IgD-negative memory B cell (primary cell): ENCODE measurements at regions not wholly inside any gene's neighbourhood (a gene's known extent, or its start where the extent isn't known, plus 50 kb on each side); places are given as distances from the start of the nearest gene placed in this dataset.

Experiments
- H3K27ac Mint-ChIP-seq, 3 donors: one replicate each; pipeline ENCODE4 v1.8.0; 2020 to 2022; ENCODE audit warnings: mild to moderate bottlenecking in 3 of 3, mixed read lengths in 3 of 3, moderate library complexity in 1 of 3
- H3K27me3 Mint-ChIP-seq: one replicate; pipeline ENCODE4 v1.8.0; 2021; ENCODE audit warnings: mixed read lengths
- H3K36me3 Mint-ChIP-seq: one replicate; pipeline ENCODE4 v1.8.0; 2020; ENCODE audit warnings: mild to moderate bottlenecking, mixed read lengths
- H3K4me1 Mint-ChIP-seq, 3 donors: one replicate each; pipeline ENCODE4 v1.8.0; 2020 to 2022; ENCODE audit warnings: mixed read lengths in 3 of 3, mild to moderate bottlenecking in 1 of 3
- H3K4me3 Mint-ChIP-seq, 4 donors: one replicate each; pipeline ENCODE4 v1.8.0; 2020 to 2022; ENCODE audit warnings: mild to moderate bottlenecking in 4 of 4, mixed read lengths in 4 of 4, moderate library complexity in 3 of 4
- H3K9me3 Mint-ChIP-seq, 3 donors: one replicate each; pipeline ENCODE4 v1.8.0; 2020 to 2021; ENCODE audit warnings: mixed read lengths in 3 of 3, mild to moderate bottlenecking in 1 of 3

DNA sequence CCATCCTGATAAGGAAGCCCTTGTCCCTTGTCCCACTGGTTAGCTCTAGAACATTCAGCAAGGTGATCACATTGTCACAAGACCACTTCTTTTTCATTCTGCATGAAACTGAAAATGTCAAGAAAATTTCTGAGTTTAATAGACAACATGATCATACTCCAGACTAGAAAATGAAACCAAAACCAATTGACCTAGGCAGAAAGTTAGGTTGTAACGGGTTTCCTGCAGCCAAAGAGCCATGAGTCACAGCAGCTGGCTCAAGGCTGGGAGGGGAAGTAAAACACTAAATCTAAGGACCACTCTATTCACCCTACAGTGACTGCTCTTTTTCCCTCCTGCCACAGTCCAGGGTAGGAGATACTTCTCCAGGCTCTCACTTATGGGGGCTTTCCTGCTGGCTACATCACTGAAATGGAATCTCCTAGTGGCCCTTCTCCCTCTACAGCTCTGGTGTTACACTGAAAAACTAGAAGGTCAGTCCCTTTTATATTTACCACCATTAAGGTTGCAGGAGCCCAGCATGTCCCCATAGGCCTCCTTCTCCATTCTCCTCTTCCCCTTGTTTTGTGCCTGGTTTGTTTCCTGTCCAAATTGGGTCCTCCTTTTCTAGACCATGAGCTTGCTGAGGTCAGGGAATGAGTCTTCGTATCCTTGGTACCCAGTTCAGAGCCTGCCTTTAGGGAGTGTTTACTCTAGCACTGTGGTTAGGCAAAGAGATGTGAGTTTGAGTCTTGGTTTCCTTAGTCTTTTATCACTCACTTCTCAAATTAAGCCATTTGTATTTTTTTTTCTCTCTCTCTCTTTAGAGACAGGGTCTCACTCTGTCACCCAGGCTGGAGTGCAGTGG is 236.5 kb upstream of the JUN start:
- H3K27me3 Mint-ChIP-seq, result no peaks in the 10 kb centered on the region
- H3K27ac Mint-ChIP-seq, result peak overlapping the region; percentile 64 to 95 (median 94)
- H3K4me1 Mint-ChIP-seq, result peaks cover 17 to 39% (median 28%) of the 10 kb centered on the region in 3 donors
- peaks cover 2% of the 10 kb centered on the region for H3K36me3 Mint-ChIP-seq
- H3K9me3 Mint-ChIP-seq, result no peaks in the 10 kb centered on the region
- peak overlapping the region; percentile 26 to 87 (median 78) for H3K4me3 Mint-ChIP-seq

DNA sequence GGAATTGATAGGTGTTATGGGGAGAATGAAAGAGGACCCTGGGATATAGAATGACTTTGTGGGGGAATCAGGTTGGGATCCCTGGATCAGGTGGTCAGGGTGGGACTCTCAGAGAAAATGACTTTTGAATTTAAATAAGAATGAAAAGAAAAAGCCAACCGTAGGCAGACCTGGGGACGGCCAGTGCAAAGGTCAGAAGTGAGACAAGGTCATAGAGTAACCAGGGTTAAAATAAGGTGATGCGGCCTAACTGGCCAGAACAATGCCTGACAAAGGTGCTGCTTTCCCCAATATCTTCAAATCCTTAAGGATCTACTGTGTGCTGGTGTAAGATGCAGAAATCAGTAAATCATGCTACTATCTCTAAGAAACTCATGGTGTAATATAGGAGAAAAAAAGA is 238.4 kb upstream of the JUN start:
- no peak overlapping the region for H3K4me3 Mint-ChIP-seq
- H3K9me3 Mint-ChIP-seq, result no peaks in the 10 kb centered on the region
- peaks cover 35 to 53% (median 43%) of the 10 kb centered on the region in 3 donors for H3K4me1 Mint-ChIP-seq
- H3K36me3 Mint-ChIP-seq, result peaks cover 4% of the 10 kb centered on the region
- H3K27me3 Mint-ChIP-seq, result no peaks in the 10 kb centered on the region
- H3K27ac Mint-ChIP-seq, result peak overlapping the region in 1 of 3 donors; percentile 11

DNA sequence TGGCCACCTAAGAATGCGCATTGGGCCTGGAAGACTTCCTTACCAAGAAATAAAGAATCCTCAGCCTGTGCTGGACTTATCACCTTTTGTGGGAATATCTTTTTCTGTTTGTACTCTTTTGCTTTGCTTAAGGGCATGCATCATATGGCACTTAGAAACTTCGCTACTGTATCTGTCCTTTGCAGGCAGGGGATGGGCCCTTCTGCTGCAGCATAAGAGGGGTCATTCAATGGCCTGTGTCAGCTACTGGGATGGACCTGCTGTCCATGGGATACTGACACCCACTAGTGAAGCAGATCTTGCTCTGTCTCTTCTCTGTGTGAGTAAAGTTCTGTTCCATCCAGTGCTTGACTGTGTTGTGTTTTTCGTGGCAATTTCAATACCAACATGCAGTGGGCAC is 239.0 kb upstream of the JUN start:
- H3K4me3 Mint-ChIP-seq, result no peak overlapping the region
- H3K27me3 Mint-ChIP-seq, result no peaks in the 10 kb centered on the region
- no peaks in the 10 kb centered on the region for H3K9me3 Mint-ChIP-seq
- H3K27ac Mint-ChIP-seq, result no peak overlapping the region
- H3K4me1 Mint-ChIP-seq, result peaks cover 36 to 53% (median 43%) of the 10 kb centered on the region in 3 donors
- peaks cover 4% of the 10 kb centered on the region for H3K36me3 Mint-ChIP-seq

DNA sequence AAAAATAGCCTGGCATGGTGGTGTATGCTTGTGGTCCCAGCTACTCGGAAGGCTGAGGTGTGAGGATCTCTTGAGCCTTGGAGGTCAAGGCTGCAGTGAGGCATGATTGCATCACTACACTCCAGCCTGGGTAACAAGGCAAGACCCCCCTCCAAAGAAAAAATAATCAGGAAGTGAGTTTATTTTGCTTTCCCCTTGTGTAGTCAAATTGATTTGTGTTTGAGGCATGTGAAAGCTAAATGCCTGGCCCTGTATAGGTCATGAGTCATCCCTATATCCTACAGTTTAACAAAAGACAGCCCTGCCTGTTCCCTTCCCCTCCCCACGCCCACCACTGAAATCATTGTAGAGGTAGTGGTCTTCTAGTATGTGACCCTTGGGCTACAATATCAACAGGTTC is 241.4 kb upstream of the JUN start:
- peaks cover 4% of the 10 kb centered on the region for H3K36me3 Mint-ChIP-seq
- no peaks in the 10 kb centered on the region for H3K27me3 Mint-ChIP-seq
- no peaks in the 10 kb centered on the region for H3K9me3 Mint-ChIP-seq
- H3K4me1 Mint-ChIP-seq, result peaks cover 31 to 47% (median 32%) of the 10 kb centered on the region in 3 donors
- H3K27ac Mint-ChIP-seq, result peak overlapping the region; percentile 36 to 93 (median 46)
- peak overlapping the region in 2 of 4 donors; percentile 49 to 83 for H3K4me3 Mint-ChIP-seq

DNA sequence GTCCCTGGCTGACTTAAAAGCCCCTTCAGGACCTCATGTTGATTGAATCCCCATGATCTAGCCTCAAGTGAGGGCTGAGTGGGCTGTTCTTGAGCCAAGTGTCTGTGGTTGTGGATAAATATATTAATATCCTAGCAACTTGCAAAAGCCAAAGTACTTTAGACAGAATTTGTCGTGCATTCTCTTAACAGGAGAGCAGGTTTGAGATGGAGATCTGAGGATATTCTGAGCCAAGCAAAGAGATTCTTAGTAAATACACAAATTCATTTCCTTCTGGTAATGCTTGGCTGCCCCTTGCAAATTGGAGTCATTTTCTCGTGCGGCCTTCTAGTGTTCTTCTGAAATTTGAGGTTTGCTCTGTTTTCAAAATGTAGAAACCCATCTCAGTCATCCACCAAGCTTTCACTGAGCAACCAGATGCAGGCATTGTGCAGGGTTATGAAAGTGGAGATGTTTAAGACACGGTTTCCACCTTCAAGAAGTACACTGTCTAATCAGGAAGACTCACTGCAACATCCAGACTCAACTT is 242.1 kb upstream of the JUN start:
- Mint-ChIP-seq H3K4me1 (peaks cover 24 to 39% (median 26%) of the 10 kb centered on the region in 3 donors), H3K9me3 (no peaks in the 10 kb centered on the region), H3K27ac (peak overlapping the region; percentile 36 to 93 (median 89)), H3K4me3 (peak overlapping the region; percentile 28 to 94 (median 68)), H3K27me3 (no peaks in the 10 kb centered on the region), H3K36me3 (peaks cover 7% of the 10 kb centered on the region)

DNA sequence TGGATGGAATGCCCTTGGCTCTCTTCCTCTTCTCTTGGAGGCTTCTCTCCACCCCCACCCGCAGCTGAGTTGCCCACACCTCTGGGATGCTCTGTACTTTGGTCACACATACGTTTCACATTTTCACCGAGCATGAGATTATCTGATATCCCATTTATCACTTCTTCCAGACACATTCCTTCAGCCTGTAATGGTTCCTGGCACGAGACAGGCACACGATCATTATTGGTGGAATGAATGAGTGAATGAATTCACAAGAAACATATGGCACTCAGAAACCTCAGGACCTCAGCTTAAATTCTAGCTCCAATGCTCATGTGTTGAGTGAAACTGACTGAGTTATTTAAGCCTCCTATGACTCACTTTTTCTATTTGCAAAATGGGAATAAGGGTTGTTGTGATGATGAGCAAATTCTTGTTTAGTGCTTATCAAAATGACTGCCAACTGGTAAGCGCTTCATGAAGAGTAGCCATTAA is 242.7 kb upstream of the JUN start:
- Mint-ChIP-seq H3K27me3 (no peaks in the 10 kb centered on the region), H3K4me1 (peaks cover 23 to 39% (median 26%) of the 10 kb centered on the region in 3 donors), H3K36me3 (peaks cover 7% of the 10 kb centered on the region), H3K4me3 (peak overlapping the region; percentile 2 to 94 (median 68)), H3K27ac (peak overlapping the region; percentile 36 to 93 (median 89)), H3K9me3 (no peaks in the 10 kb centered on the region)

DNA sequence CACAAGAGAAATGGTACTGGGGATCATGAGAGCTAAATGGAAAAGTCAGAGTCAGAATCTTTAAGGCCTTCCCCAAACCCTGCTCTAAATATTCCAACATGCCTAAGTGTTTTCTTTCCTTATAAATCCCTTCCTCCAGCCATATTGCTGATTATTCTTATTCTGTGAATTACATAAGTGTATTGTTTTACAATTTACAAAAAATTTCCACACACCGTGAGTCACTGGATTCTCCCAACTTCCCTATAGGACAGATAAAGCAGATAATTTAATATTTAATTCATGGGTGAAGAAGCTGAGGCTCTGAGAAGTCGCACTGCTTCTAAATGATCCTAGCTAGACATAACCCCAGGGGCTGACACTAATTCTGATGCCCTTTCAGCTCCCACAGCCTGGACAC is 243.3 kb upstream of the JUN start:
- H3K9me3 Mint-ChIP-seq, result no peaks in the 10 kb centered on the region
- H3K4me1 Mint-ChIP-seq, result peaks cover 23 to 39% (median 26%) of the 10 kb centered on the region in 3 donors
- H3K27me3 Mint-ChIP-seq, result no peaks in the 10 kb centered on the region
- H3K27ac Mint-ChIP-seq, result no peak overlapping the region
- H3K36me3 Mint-ChIP-seq, result peaks cover 10% of the 10 kb centered on the region
- peak overlapping the region in 1 of 4 donors; percentile 83 for H3K4me3 Mint-ChIP-seq

DNA sequence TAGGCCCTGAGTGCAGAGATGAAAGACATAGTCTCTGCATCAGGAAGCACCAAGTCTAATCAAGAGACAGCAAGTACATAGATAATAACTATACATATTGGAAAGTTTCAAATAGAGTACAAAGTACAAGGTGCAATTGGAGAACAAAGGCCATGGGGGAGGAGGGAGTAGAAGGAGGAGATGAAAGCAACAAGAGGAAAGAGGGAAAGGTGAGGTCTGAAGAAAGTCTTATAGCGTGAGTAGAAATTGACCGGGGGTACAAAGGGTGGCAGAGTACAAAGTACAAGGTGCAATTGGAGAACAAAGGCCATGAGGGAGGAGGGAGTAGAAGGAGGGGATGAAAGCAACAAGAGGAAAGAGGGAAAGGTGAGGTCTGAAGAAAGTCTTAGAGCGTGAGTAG is 244.2 kb upstream of the JUN start:
- Mint-ChIP-seq H3K27ac (no peak overlapping the region), H3K4me3 (no peak overlapping the region), H3K27me3 (no peaks in the 10 kb centered on the region), H3K4me1 (peaks cover 21 to 32% (median 23%) of the 10 kb centered on the region in 3 donors), H3K36me3 (peaks cover 13% of the 10 kb centered on the region), H3K9me3 (no peaks in the 10 kb centered on the region)

DNA sequence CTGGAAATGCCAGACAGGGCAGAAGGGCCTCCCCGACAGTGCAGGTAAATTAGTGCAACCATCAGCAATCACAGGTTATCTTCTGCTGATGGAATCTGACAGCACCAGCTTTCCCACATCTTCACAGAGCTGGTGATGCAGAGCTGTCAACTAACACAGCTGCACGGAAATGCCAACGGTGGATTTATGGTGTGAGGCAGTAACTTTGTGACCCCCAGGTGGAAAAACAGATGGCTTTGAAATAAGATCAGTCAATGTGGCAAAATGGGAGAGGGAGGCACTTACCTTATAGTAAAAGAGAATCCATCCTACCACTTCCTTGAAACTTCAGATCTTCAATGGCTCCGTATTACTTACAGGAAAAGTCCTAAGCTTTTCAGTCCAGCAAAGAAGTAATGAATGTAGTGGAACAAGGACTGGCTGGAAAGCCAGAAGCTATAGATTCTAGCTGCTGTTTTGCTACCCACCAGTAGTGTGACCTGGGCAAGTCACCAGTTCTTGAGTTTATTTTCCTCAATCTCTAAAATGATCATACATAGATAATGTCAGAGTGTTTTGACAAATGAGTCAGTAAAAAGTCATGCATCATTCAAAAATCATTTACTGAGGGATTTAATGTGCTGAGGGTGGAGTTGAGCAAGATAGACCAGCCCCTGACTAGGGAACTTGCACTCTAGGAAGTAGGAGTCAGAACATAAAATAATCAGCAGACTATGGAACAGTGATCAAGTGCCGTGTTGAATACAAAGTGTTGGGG is 245.7 kb upstream of the JUN start:
- H3K27me3 Mint-ChIP-seq, result no peaks in the 10 kb centered on the region
- no peak overlapping the region for H3K27ac Mint-ChIP-seq
- H3K9me3 Mint-ChIP-seq, result no peaks in the 10 kb centered on the region
- peaks cover 13% of the 10 kb centered on the region for H3K36me3 Mint-ChIP-seq
- no peak overlapping the region for H3K4me3 Mint-ChIP-seq
- peaks cover 21 to 26% (median 23%) of the 10 kb centered on the region in 3 donors for H3K4me1 Mint-ChIP-seq

DNA sequence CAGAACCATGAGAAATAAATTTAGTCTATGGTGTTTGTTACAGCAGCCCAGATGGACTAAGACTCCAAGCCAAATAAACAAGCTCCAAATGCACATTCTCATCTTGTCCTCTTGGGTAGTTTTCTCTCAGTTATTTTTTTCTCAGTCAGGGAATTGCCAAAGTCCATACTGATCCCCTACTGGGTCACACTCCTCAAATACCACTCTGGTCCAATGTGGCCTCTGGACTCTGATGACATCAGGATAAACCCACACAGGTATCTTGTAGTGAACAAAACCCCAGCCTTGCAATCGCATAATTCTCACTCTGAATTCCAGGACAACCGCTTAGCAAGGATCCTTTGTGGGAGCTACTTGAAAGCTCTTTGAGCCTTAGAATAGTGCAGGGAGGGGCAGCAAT is 248.4 kb upstream of the JUN start:
- Mint-ChIP-seq H3K4me1 (peaks cover 1 to 2% (median 2%) of the 10 kb centered on the region in 3 donors), H3K4me3 (no peak overlapping the region), H3K9me3 (no peaks in the 10 kb centered on the region)

DNA sequence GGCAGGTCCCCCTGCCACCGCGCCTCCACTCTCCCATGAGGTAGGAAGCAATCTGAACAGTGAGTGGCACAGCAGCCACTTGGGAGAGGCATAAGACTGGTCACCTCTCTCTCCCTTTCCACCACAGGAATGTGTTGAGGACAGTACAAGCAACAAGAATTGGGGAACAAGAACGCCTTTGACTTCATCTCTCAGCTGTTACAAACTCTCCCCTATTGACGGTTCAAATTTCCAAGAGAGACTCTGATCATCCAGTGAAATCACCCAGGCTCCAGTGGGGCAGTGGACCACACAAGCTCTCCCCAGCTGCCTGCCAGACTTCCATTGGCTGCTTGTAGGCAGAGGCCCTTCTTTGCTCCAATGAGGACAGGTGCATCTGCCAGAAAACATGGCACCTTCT is 249.9 kb upstream of the JUN start:
- H3K27ac Mint-ChIP-seq, result no peak overlapping the region
- no peaks in the 10 kb centered on the region for H3K9me3 Mint-ChIP-seq
- peaks cover 10% of the 10 kb centered on the region for H3K36me3 Mint-ChIP-seq
- H3K4me3 Mint-ChIP-seq, result no peak overlapping the region
- H3K27me3 Mint-ChIP-seq, result no peaks in the 10 kb centered on the region
- peaks cover 0 to 2% (median 2%) of the 10 kb centered on the region in 3 donors for H3K4me1 Mint-ChIP-seq

More for the DNA sequence above, 248.4 kb upstream of the JUN start:
- peaks cover 10% of the 10 kb centered on the region for H3K36me3 Mint-ChIP-seq
- no peaks in the 10 kb centered on the region for H3K27me3 Mint-ChIP-seq
- H3K27ac Mint-ChIP-seq, result no peak overlapping the region

DNA sequence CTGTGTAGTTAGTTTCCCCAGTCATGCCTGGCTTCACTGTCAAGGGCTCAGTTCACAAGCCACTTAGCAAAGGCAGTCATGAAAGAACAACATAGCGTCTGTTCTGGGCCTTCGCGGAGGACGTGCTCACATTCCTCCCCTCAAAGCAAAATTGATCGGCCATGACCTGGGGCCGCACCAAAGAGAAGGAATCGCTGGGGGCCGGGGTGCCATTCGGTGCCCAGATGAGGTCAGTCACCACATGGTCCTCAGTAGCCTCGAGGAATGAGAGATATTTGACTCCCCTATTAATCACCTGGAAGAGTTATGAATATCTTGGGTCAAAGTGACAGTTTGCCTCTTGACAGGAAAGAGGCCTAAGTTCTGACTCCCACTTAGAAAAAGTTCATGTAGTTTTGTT is 251.1 kb upstream of the JUN start:
- Mint-ChIP-seq H3K4me1 (peaks cover 0 to 2% (median 2%) of the 10 kb centered on the region in 3 donors), H3K27ac (no peak overlapping the region), H3K4me3 (no peak overlapping the region), H3K9me3 (no peaks in the 10 kb centered on the region), H3K36me3 (peaks cover 10% of the 10 kb centered on the region), H3K27me3 (no peaks in the 10 kb centered on the region)

DNA sequence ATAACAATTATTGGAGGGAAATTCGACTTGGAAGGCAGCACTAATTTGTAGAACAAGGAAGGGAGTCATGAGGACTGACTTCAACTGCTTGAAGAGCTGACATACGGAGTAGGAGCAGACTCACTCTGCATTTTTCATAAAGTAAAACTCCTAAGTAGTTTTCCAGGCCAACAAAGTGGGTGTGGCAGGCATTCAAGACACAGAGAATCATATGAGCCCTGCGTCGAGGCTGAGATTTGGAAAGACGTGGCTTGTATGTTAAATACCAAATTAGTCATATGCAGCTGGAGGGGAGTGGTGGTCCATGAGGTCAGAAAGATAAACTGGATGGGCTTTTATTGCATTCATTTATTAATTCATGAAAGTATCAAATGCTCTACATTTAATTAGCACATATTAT is 255.7 kb upstream of the JUN start:
- no peaks in the 10 kb centered on the region for H3K27me3 Mint-ChIP-seq
- H3K4me3 Mint-ChIP-seq, result no peak overlapping the region
- peaks cover 0 to 4% (median 0%) of the 10 kb centered on the region in 3 donors for H3K4me1 Mint-ChIP-seq
- peaks cover 3% of the 10 kb centered on the region for H3K36me3 Mint-ChIP-seq
- H3K9me3 Mint-ChIP-seq, result no peaks in the 10 kb centered on the region
- no peak overlapping the region for H3K27ac Mint-ChIP-seq

DNA sequence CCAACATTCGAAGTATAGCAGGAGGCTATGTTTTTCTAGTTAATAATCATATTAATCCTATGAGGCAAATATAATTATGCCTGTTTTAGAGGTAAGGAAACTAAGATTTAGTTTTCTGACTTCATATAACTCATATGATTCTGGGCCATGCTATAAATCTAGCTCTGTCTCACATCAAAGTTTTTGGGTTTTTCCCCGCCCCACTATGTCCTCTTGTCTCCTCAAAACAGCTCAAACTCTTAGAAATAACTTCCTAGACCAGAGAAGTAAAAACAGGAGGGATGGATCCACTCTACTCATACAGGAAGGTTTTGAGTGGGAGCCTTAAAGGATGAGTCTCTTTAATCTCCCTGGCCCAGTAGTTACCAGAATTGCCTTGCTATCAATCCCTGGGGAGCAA is 256.4 kb upstream of the FGGY start:
- Mint-ChIP-seq H3K4me3 (no peak overlapping the region), H3K27me3 (no peaks in the 10 kb centered on the region), H3K4me1 (peaks cover 6 to 9% (median 8%) of the 10 kb centered on the region in 3 donors), H3K27ac (no peak overlapping the region), H3K9me3 (no peaks in the 10 kb centered on the region), H3K36me3 (peaks cover 3% of the 10 kb centered on the region)
